SK-N-SH (cell line): ENCODE measurements at regions not wholly inside any gene's neighbourhood (a gene's known extent, or its start where the extent isn't known, plus 50 kb on each side); places are given as distances from the start of the nearest gene placed in this dataset.

ENCODE experiments used
- CTCF ChIA-PET: fragments of 300-600, 350-600 bp; formaldehyde crosslinking; extraction: SDS; loops from one replicate; lab custom pipeline; 2021; lab: Yijun Ruan, JAX
- POLR2A ChIA-PET: fragments of 350-600 bp; sonication (Branson Sonifier 250); formaldehyde crosslinking; extraction: SDS; loops from one replicate; lab custom pipeline; 2020; ENCODE audit warnings: antibody characterized with exemption, inconsistent platforms; lab: Yijun Ruan, JAX
- DNase-seq: peaks from one replicate; pipeline ENCODE4 v3.0.0; 2012
- H2AFZ ChIP-seq: fragments of 200-600 bp; sonication (generic); 2 replicates; pipeline ENCODE4 v1.8.1; 2016; ENCODE audit warnings: antibody characterized with exemption, mild to moderate bottlenecking, low read depth
- H3F3A ChIP-seq: fragments of 200-600 bp; sonication (generic); replicated peaks from 2 replicates; pipeline ENCODE3; 2016; ENCODE audit warnings: antibody characterized with exemption, mild to moderate bottlenecking; ENCODE audit not compliant: insufficient read depth
- H3K27ac ChIP-seq, 2 experiments: fragments of 200-500 bp in 1 of 2; fragments of 200-600 bp in 1 of 2; sonication (Bioruptor generic) in 1 of 2; sonication (generic), shearing (Covaris generic) in 1 of 2; 2 replicates each; pipeline versions ENCODE4 v1.5.1 to v1.6.1; 2014 to 2016; ENCODE audit warnings: low read depth in 2 of 2, inconsistent platforms in 1 of 2, low read length in 1 of 2, mild to moderate bottlenecking in 1 of 2, mixed read lengths in 1 of 2
- H3K27me3 ChIP-seq: fragments of 200-600 bp; sonication (generic), shearing (Covaris generic); 2 replicates; pipeline ENCODE4 v1.6.1; 2016; ENCODE audit warnings: mixed run types; ENCODE audit not compliant: insufficient read depth
- H3K36me3 ChIP-seq, 2 experiments: fragments of 200-500 bp in 1 of 2; fragments of 200-600 bp in 1 of 2; sonication (Bioruptor generic) in 1 of 2; sonication (generic) in 1 of 2; replicated peaks in 1 of 2; 2 replicates each; pipeline versions ENCODE3 to v1.5.1; 2014 to 2016; ENCODE audit warnings: low read length in 1 of 2, mild to moderate bottlenecking in 1 of 2; ENCODE audit not compliant: insufficient read depth in 2 of 2, control insufficient read depth in 1 of 2
- H3K4me1 ChIP-seq, 2 experiments: fragments of 200-500 bp in 1 of 2; fragments of 200-600 bp in 1 of 2; sonication (Bioruptor generic) in 1 of 2; sonication (generic), shearing (Covaris generic) in 1 of 2; 2 replicates each; pipeline versions ENCODE4 v1.5.1 to v1.6.1; 2014 to 2016; ENCODE audit warnings: low read depth in 1 of 2, low read length in 1 of 2, mixed run types in 1 of 2; ENCODE audit not compliant: insufficient read depth in 2 of 2, control insufficient read depth in 1 of 2
- H3K4me2 ChIP-seq: fragments of 200-600 bp; sonication (generic), shearing (Covaris generic); 2 replicates; pipeline ENCODE4 v1.6.1; 2017; ENCODE audit warnings: mixed run types
- H3K4me3 ChIP-seq, 2 experiments: fragments of 200-500 bp in 1 of 2; fragments of 200-600 bp in 1 of 2; sonication (Bioruptor generic) in 1 of 2; sonication (generic), shearing (Covaris generic) in 1 of 2; 2 replicates each; pipeline versions ENCODE4 v1.5.1 to v1.8.1; 2014 to 2016; ENCODE audit warnings: low read depth in 2 of 2, inconsistent platforms in 1 of 2, low read length in 1 of 2, mild to moderate bottlenecking in 1 of 2, mixed read lengths in 1 of 2, moderate library complexity in 1 of 2
- H3K79me2 ChIP-seq: fragments of 200-600 bp; sonication (generic); 2 replicates; pipeline ENCODE4 v1.8.1; 2017; ENCODE audit warnings: mild to moderate bottlenecking; ENCODE audit not compliant: insufficient read depth
- H3K9ac ChIP-seq: fragments of 200-600 bp; sonication (generic); 2 replicates; pipeline ENCODE4 v1.6.1; 2017; ENCODE audit warnings: mixed run types
- H3K9me2 ChIP-seq: fragments of 200-600 bp; sonication (generic); 2 replicates; pipeline ENCODE4 v1.6.1; 2017; ENCODE audit warnings: mixed run types
- H3K9me3 ChIP-seq: fragments of 200-600 bp; sonication (generic); 2 replicates; pipeline ENCODE4 v1.6.1; 2017; ENCODE audit warnings: mixed run types, mild to moderate bottlenecking, moderate library complexity
- H4K20me1 ChIP-seq: fragments of 200-600 bp; sonication (generic); 2 replicates; pipeline ENCODE4 v1.6.1; 2017; ENCODE audit warnings: mild to moderate bottlenecking, mixed run types; ENCODE audit not compliant: insufficient read depth
- FOSL2 ChIP-seq: IDR thresholded peaks from 2 replicates; pipeline ENCODE4 v1.4.0; 2012; ENCODE audit warnings: low read depth, mild to moderate bottlenecking, moderate library complexity, borderline replicate concordance
- FOXJ3 ChIP-seq: sonication (generic); formaldehyde crosslinking; IDR thresholded peaks from 2 replicates; pipeline ENCODE4 v1.5.1; 2020; ENCODE audit warnings: mild to moderate bottlenecking, missing genetic modification reagents
- FOXM1 ChIP-seq: IDR thresholded peaks from 2 replicates; pipeline ENCODE4 v1.4.0; 2012; ENCODE audit warnings: low read depth, mild to moderate bottlenecking
- GABPA ChIP-seq: IDR thresholded peaks from 2 replicates; pipeline ENCODE4 v1.4.0; 2012; ENCODE audit warnings: low read depth, mild to moderate bottlenecking
- GATA2 ChIP-seq: sonication (generic); formaldehyde crosslinking; IDR thresholded peaks from 2 replicates; pipeline ENCODE4 v1.5.0; 2020; ENCODE audit warnings: mild to moderate bottlenecking, missing genetic modification reagents
- MEF2A ChIP-seq: IDR thresholded peaks from 2 replicates; pipeline ENCODE4 v1.4.0; 2012; ENCODE audit warnings: low read depth, borderline replicate concordance
- MXI1 ChIP-seq: IDR thresholded peaks from 2 replicates; pipeline ENCODE4 v1.6.1; 2012; ENCODE audit warnings: mild to moderate bottlenecking, low read depth, low read length, improper control_type of control experiment
- NFIC ChIP-seq: IDR thresholded peaks from 2 replicates; pipeline ENCODE4 v1.4.0; 2012; ENCODE audit warnings: borderline replicate concordance
- NRF1 ChIP-seq: IDR thresholded peaks from 2 replicates; pipeline ENCODE4 v1.6.1; 2012; ENCODE audit warnings: low read depth, mild to moderate bottlenecking, low read length
- POLR2AphosphoS5 ChIP-seq: IDR thresholded peaks from 2 replicates; pipeline ENCODE4 v1.6.1; 2012; ENCODE audit warnings: low read depth, low read length
- RAD21 ChIP-seq: IDR thresholded peaks from 2 replicates; pipeline ENCODE4 v1.6.1; 2012; ENCODE audit warnings: mild to moderate bottlenecking, low read length
- SIN3A ChIP-seq: IDR thresholded peaks from 2 replicates; pipeline ENCODE4 v1.6.1; 2012; ENCODE audit warnings: low read depth, mild to moderate bottlenecking, low read length, moderate library complexity, borderline replicate concordance
- SMC3 ChIP-seq: IDR thresholded peaks from 2 replicates; pipeline ENCODE4 v1.6.1; 2012; ENCODE audit warnings: low read depth, low read length, improper control_type of control experiment
- TCF12 ChIP-seq: IDR thresholded peaks from 2 replicates; pipeline ENCODE4 v1.4.0; 2012
- TEAD4 ChIP-seq: IDR thresholded peaks from 2 replicates; pipeline ENCODE4 v1.4.0; 2012; ENCODE audit warnings: mild to moderate bottlenecking, borderline replicate concordance; ENCODE audit not compliant: insufficient read depth
- WGBS: methylation state at CpG from one replicate; pipeline ENCODE4 v1.1.6; 2017; ENCODE audit warnings: low lambda C conversion rate; 5-methylcytosine and 5-hydroxymethylcytosine counted together
- TF ChIP-seq, protein P1 (sequence below): IDR thresholded peaks from 2 replicates; pipeline ENCODE4 v1.4.0; 2012; ENCODE audit warnings: low read depth, borderline replicate concordance
- TF ChIP-seq, protein P2 (sequence below): IDR thresholded peaks from 2 replicates; pipeline ENCODE4; 2012
- TF ChIP-seq, protein P3 (sequence below): IDR thresholded peaks from 2 replicates; pipeline ENCODE4 v1.4.0; 2012; ENCODE audit warnings: low read depth, borderline replicate concordance
- TF ChIP-seq, protein P4 (sequence below): IDR thresholded peaks from 2 replicates; pipeline ENCODE4 v1.6.1; 2012; ENCODE audit warnings: mild to moderate bottlenecking, low read depth, low read length, moderate library complexity
- TF ChIP-seq, protein P5 (sequence below): fragments of 150-350 bp; IDR thresholded peaks from 2 replicates; pipeline ENCODE4 v1.6.1; 2016; ENCODE audit warnings: mild to moderate bottlenecking, low read depth, low read length

DNA sequence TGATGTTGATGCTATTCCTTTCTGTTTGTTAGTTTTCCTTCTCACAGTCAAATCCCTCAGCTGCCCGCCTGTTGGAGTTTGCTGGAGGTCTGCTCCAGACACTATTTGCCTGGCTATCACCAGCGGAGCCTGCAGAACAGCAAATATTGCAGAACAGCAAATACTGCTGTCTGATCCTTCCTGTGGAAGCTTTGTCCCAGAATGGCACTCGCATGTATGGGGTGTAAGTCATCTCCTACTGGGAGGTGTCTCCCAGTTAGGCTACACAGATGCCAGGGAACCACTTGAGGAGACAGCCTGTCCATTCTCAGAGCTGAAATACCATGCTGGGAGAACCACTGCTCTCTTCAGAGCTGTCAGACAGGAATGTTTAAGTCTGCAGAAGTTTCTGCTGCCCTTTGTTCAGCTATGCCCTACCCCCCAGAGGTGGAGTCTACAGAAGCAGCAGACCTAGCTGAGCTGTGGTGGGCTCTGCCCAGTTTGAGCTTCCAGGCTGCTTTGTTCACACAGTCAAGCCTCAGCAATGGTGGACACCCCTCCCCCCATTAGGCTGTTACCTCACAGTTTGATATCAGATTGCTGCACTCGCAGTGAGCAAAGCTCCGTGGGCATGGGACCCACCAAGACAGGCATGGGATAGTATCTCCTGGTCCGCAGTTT, 74.9 kb downstream of the SPIN3 start:
- Histone ChIP-seq H3K4me3 (no peak overlapping the region), H3K9ac (no peak overlapping the region), H3K4me2 (no peak overlapping the region), H3K36me3 (no peaks in the 10 kb centered on the region), H3K4me1 (no peaks in the 10 kb centered on the region), H3K9me3 (no peaks in the 10 kb centered on the region), H3K9me2 (no peaks in the 10 kb centered on the region), H3K27me3 (no peaks in the 10 kb centered on the region; the same call in 1 of the 2 replicates), H3F3A (no peaks in the 10 kb centered on the region), H3K27ac (no peak overlapping the region), H2AFZ (no peak overlapping the region), H4K20me1 (no peaks in the 10 kb centered on the region), H3K79me2 (no peaks in the 10 kb centered on the region)
- no peak for DNase-seq
- POLR2A ChIA-PET = interaction anchor here (0.6 kb wide), 1 partner anchor 32 kb away, joined by 3 read pairs; no protein-coding TSS in a partner anchor
- TF ChIP-seq POLR2AphosphoS5 = no peak
- no peak for TF ChIP-seq TCF12
- no peak for TF ChIP-seq GABPA
- TF ChIP-seq, protein P1, sequence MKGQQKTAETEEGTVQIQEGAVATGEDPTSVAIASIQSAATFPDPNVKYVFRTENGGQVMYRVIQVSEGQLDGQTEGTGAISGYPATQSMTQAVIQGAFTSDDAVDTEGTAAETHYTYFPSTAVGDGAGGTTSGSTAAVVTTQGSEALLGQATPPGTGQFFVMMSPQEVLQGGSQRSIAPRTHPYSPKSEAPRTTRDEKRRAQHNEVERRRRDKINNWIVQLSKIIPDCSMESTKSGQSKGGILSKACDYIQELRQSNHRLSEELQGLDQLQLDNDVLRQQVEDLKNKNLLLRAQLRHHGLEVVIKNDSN = no peak
- TF ChIP-seq TEAD4 = no peak
- TF ChIP-seq, protein P2, sequence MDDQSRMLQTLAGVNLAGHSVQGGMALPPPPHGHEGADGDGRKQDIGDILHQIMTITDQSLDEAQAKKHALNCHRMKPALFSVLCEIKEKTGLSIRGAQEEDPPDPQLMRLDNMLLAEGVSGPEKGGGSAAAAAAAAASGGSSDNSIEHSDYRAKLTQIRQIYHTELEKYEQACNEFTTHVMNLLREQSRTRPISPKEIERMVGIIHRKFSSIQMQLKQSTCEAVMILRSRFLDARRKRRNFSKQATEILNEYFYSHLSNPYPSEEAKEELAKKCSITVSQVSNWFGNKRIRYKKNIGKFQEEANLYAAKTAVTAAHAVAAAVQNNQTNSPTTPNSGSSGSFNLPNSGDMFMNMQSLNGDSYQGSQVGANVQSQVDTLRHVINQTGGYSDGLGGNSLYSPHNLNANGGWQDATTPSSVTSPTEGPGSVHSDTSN = no peak
- TF ChIP-seq NFIC = no peak
- no peak for TF ChIP-seq SIN3A
- TF ChIP-seq FOSL2 = no peak
- no peak for TF ChIP-seq MEF2A
- no peak for TF ChIP-seq GATA2
- TF ChIP-seq NRF1 = no peak
- TF ChIP-seq RAD21 = no peak
- TF ChIP-seq FOXM1 = no peak
- no peak for TF ChIP-seq FOXJ3 (CRISPR knock-in tag)
- TF ChIP-seq, protein P3, sequence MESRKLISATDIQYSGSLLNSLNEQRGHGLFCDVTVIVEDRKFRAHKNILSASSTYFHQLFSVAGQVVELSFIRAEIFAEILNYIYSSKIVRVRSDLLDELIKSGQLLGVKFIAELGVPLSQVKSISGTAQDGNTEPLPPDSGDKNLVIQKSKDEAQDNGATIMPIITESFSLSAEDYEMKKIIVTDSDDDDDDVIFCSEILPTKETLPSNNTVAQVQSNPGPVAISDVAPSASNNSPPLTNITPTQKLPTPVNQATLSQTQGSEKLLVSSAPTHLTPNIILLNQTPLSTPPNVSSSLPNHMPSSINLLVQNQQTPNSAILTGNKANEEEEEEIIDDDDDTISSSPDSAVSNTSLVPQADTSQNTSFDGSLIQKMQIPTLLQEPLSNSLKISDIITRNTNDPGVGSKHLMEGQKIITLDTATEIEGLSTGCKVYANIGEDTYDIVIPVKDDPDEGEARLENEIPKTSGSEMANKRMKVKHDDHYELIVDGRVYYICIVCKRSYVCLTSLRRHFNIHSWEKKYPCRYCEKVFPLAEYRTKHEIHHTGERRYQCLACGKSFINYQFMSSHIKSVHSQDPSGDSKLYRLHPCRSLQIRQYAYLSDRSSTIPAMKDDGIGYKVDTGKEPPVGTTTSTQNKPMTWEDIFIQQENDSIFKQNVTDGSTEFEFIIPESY = no peak
- CTCF ChIA-PET = no interaction called here
- 0% methylated on average over 6 of the region's 6 CpGs for WGBS

DNA sequence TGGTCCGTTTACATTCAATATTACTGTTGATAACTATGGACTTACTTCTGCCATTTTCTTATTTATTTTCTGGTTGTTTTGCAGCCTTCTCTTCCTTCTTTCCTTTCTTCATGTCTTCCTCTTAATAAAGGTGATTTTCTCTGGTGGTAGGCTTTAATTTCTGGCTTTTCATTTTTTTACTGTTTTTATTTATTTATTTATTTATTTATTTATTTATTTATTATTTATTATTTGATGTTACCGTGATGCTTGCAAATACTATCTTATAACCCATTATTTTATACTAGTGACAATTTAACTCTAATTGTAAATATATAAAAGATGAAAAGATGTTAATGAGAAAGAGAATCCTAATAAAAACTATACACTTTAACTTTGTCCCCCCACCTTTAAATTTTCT, 112.8 kb downstream of the SPIN3 start:
- DNase-seq = no peak
- Histone ChIP-seq H3K4me1 (no peaks in the 10 kb centered on the region), H3F3A (no peaks in the 10 kb centered on the region), H3K27me3 (no peaks in the 10 kb centered on the region; the same call in 1 of the 2 replicates), H2AFZ (no peak overlapping the region), H3K79me2 (no peaks in the 10 kb centered on the region), H4K20me1 (no peaks in the 10 kb centered on the region), H3K4me3 (no peak overlapping the region), H3K27ac (no peak overlapping the region), H3K9ac (no peak overlapping the region), H3K36me3 (no peaks in the 10 kb centered on the region), H3K9me3 (no peaks in the 10 kb centered on the region), H3K9me2 (no peaks in the 10 kb centered on the region), H3K4me2 (no peak overlapping the region)
- ChIA-PET POLR2A (no interaction called here), CTCF (no interaction called here)
- WGBS = under 1% methylated on average over 2 of the region's 2 CpGs
- TF ChIP-seq, protein P4, sequence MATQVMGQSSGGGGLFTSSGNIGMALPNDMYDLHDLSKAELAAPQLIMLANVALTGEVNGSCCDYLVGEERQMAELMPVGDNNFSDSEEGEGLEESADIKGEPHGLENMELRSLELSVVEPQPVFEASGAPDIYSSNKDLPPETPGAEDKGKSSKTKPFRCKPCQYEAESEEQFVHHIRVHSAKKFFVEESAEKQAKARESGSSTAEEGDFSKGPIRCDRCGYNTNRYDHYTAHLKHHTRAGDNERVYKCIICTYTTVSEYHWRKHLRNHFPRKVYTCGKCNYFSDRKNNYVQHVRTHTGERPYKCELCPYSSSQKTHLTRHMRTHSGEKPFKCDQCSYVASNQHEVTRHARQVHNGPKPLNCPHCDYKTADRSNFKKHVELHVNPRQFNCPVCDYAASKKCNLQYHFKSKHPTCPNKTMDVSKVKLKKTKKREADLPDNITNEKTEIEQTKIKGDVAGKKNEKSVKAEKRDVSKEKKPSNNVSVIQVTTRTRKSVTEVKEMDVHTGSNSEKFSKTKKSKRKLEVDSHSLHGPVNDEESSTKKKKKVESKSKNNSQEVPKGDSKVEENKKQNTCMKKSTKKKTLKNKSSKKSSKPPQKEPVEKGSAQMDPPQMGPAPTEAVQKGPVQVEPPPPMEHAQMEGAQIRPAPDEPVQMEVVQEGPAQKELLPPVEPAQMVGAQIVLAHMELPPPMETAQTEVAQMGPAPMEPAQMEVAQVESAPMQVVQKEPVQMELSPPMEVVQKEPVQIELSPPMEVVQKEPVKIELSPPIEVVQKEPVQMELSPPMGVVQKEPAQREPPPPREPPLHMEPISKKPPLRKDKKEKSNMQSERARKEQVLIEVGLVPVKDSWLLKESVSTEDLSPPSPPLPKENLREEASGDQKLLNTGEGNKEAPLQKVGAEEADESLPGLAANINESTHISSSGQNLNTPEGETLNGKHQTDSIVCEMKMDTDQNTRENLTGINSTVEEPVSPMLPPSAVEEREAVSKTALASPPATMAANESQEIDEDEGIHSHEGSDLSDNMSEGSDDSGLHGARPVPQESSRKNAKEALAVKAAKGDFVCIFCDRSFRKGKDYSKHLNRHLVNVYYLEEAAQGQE = no peak
- TF ChIP-seq NRF1 = no peak
- TF ChIP-seq, protein P5, sequence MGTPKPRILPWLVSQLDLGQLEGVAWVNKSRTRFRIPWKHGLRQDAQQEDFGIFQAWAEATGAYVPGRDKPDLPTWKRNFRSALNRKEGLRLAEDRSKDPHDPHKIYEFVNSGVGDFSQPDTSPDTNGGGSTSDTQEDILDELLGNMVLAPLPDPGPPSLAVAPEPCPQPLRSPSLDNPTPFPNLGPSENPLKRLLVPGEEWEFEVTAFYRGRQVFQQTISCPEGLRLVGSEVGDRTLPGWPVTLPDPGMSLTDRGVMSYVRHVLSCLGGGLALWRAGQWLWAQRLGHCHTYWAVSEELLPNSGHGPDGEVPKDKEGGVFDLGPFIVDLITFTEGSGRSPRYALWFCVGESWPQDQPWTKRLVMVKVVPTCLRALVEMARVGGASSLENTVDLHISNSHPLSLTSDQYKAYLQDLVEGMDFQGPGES = no peak
- no peak for TF ChIP-seq SMC3
- TF ChIP-seq FOXM1 = no peak
- TF ChIP-seq RAD21 = no peak
- TF ChIP-seq MXI1 = no peak
- no peak for TF ChIP-seq FOXJ3 (CRISPR knock-in tag)
- no peak for TF ChIP-seq GABPA
